HG03378 (cell line): ENCODE measurements at regions not wholly inside any gene's neighbourhood (a gene's known extent, or its start where the extent isn't known, plus 50 kb on each side); places are given as distances from the start of the nearest gene placed in this dataset.

Experiments used
- ATAC-seq: cut with Tn5 transposase; IDR thresholded peaks from one replicate; pipeline ENCODE4 v1.9.1; 2021; ENCODE audit warnings: mild to moderate bottlenecking, moderate library complexity; ENCODE audit not compliant: unreplicated experiment

- no peak for ATAC-seq
These were observed 348.1 kb downstream of the FOXO1 start for GRCh38 chr13:40318366-40318765.

GRCh38 chr13:40319699-40320579 lies 346.5 kb downstream of the FOXO1 start:
- ATAC-seq, result no peak

DNA sequence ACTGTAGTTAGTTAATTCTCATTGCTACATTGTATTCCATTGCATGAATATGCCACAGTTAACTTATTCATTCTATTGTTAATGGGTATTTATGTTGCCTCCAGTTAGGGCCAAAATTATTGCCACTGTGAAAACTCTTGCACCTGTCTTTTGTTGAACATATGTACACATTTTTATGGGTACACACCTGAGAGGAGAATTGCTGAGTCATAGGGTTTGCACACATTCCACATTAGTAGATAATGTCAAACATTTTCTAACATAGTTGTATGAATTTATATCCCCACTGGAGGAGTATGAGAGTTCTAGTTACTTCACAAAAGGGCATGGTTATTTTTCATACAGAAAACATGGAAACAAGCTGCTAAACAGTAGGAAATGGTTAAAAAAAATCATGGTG lies 338.4 kb downstream of the FOXO1 start:
- ATAC-seq, result no peak

- ATAC-seq, result no peak
These were observed 336.5 kb downstream of the FOXO1 start for GRCh38 chr13:40329781-40330485.

- ATAC-seq, result no peak
These were observed 335.5 kb downstream of the FOXO1 start for GRCh38 chr13:40330950-40331349.

DNA sequence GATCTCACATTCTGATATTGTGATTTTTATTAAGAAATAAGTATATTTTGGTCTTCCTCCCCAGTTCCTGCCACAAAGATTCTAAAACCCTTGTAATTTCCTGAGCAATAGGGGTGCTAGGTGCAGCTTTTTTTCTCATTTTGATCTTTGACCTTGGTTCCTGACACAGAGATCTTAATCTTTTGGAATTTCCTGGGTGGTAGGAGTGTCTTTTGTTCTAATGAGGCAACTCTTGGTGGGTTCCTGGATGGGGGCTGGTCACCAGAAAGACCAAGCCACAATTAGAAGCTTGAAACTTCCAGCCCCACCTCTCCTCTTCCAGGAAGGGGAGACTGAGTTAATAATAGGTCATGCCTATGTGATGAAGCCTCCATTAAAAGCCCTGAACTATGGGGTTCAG lies 334.6 kb downstream of the FOXO1 start:
- ATAC-seq, result no peak

DNA sequence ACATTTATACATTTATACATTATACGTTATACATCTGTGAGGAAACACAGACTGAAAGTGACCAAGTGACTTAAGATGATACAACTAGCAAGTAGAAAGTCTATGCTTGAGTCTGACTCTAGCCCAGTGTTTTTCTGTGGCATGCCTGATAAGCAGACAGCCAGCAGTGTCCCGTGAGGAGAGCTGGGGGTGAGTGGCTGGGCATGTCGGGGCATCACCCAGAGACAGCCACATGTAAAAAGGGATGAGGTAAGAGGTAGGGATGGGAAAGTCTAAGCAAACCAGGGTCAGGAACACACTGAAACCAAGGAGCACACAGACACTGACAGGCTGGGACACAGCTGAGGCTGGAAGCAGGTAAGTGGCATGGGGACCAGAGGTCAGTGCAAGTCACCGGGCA lies 333.2 kb downstream of the FOXO1 start:
- ATAC-seq, result no peak

- no peak for ATAC-seq
These were observed 332.4 kb downstream of the FOXO1 start for GRCh38 chr13:40334031-40334430.

DNA sequence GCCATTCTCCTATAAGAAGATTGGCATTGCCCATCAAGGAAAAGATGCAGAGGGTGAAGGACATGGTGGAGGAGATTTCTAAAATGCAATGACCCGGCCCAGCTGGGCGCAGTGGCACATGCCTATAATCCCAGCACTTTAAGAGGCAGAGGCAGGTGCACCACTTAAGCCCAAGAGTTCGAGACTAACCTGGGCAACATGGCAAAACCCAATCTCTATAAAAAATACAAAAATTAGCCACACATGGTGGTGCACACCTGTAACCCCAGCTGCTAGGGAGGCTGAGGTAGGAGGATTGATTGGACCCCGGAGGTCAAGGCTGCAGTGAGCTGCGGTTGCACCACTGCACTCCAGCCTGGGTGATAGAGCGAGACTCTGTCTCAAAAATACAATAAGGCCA lies 331.8 kb downstream of the FOXO1 start:
- ATAC-seq, result no peak

GRCh38 chr13:40336228-40337221 lies 329.9 kb downstream of the FOXO1 start:
- ATAC-seq, result no peak

- ATAC-seq, result no peak
These were observed 328.8 kb downstream of the FOXO1 start for GRCh38 chr13:40337651-40338050.

DNA sequence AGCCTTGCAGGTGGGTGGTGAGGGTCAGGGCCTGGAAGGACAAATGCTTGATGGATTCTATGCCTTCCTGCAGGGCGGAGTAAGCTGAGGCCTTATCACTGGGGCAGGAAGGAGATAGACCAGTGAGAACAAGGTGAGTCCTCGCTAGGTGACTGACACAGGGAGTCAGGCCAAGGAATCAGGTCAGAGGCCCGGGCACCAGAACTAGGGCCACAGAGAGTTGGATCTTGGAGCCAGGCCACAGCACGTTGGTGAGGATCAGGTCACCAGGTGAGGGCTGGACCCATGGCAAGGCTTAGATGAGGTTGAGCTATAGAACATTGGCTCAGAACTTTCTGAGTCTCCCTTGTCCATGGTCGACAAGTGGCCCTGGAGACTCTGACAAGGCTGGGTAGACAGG lies 328.2 kb downstream of the FOXO1 start:
- no peak for ATAC-seq

GRCh38 chr13:40340368-40341095 lies 325.9 kb downstream of the FOXO1 start:
- no peak for ATAC-seq

- no peak for ATAC-seq
These were observed 325.4 kb downstream of the FOXO1 start for GRCh38 chr13:40341096-40341471.

DNA sequence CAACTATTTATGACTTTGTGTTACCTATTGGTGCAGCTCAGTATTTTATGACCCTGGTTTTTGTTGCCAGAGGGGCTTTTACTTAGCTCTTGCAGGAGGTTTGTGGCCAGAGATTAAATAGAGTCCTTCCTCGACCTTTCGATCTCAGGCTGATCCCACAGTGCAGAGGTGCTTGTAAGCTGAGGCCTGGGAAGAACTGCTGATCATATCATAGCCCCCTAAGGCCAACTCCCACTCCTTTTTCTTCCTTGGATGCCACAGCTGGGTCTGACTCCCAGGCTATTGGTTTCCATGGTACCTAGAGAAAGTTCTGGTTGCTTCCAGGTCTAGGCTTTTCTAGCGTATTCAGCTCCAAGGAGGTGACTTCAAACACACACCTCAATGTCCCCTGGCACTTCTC lies 324.9 kb downstream of the FOXO1 start:
- no peak for ATAC-seq

GRCh38 chr13:40342461-40342860 lies 324.0 kb downstream of the FOXO1 start:
- no peak for ATAC-seq

GRCh38 chr13:40342901-40343300 lies 323.5 kb downstream of the FOXO1 start:
- ATAC-seq, result no peak

- ATAC-seq, result no peak
These were observed 322.7 kb downstream of the FOXO1 start for GRCh38 chr13:40343550-40344269.

- no peak for ATAC-seq
These were observed 321.9 kb downstream of the FOXO1 start for GRCh38 chr13:40344270-40345148.
